Prostate gland (tissue), 2 donors: ENCODE measurements at regions not wholly inside any gene's neighbourhood (a gene's known extent, or its start where the extent isn't known, plus 50 kb on each side); places are given as distances from the start of the nearest gene placed in this dataset.

Experiments used
- POLR2A ChIP-seq: fragments of 450-650 bp; IDR thresholded peaks from one replicate; pipeline ENCODE4 v1.6.1; 2016; ENCODE audit warnings: antibody characterized with exemption, mild to moderate bottlenecking
- TF ChIP-seq, protein P1 (sequence below), 4 experiments: fragments of 200-600 bp in 2 of 4; fragments of 450-650 bp in 2 of 4; sonication (generic) in 2 of 4; IDR thresholded peaks; 1 replicate in 3 of 4; 2 replicates in 1 of 4; pipeline ENCODE4 v1.5.1; 2016 to 2019; ENCODE audit warnings: antibody characterized with exemption in 4 of 4, mild to moderate bottlenecking in 2 of 4, moderate library complexity in 2 of 4

DNA sequence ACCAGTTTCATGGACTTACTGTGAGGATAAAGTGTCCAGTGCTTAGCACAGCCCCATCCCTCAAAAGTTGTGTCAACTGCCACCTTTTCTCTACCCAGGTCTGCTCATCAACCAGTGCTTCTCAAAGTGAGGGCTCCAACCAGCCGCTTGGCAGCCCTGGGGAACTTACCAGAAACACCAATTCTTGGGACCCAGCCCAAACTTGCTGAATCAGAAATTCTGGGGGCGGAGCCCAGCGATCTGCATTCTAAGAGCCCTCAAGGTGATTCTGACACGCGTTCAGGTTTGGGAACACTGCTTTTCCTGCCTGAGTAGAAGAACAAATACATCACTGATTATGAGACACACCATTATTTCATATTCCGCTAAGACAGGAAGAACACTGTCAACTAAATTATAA lies 132.0 kb downstream of the NSG2 start:
- TF ChIP-seq, protein P1, sequence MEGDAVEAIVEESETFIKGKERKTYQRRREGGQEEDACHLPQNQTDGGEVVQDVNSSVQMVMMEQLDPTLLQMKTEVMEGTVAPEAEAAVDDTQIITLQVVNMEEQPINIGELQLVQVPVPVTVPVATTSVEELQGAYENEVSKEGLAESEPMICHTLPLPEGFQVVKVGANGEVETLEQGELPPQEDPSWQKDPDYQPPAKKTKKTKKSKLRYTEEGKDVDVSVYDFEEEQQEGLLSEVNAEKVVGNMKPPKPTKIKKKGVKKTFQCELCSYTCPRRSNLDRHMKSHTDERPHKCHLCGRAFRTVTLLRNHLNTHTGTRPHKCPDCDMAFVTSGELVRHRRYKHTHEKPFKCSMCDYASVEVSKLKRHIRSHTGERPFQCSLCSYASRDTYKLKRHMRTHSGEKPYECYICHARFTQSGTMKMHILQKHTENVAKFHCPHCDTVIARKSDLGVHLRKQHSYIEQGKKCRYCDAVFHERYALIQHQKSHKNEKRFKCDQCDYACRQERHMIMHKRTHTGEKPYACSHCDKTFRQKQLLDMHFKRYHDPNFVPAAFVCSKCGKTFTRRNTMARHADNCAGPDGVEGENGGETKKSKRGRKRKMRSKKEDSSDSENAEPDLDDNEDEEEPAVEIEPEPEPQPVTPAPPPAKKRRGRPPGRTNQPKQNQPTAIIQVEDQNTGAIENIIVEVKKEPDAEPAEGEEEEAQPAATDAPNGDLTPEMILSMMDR (IDR thresholded peaks at IDR 0.05), result no peak
- TF ChIP-seq POLR2A, result no peak
